GM21381 (cell line): ENCODE measurements at regions not wholly inside any gene's neighbourhood (a gene's known extent, or its start where the extent isn't known, plus 50 kb on each side); places are given as distances from the start of the nearest gene placed in this dataset.

Source experiments
- ATAC-seq: cut with Tn5 transposase; IDR thresholded peaks from one replicate; pipeline ENCODE4 v1.9.1; 2021; ENCODE audit warnings: mild to moderate bottlenecking, moderate library complexity; ENCODE audit not compliant: unreplicated experiment

GRCh38 chr10:29962166-29962850 lies 97.1 kb downstream of the JCAD start:
- ATAC-seq: no peak

DNA sequence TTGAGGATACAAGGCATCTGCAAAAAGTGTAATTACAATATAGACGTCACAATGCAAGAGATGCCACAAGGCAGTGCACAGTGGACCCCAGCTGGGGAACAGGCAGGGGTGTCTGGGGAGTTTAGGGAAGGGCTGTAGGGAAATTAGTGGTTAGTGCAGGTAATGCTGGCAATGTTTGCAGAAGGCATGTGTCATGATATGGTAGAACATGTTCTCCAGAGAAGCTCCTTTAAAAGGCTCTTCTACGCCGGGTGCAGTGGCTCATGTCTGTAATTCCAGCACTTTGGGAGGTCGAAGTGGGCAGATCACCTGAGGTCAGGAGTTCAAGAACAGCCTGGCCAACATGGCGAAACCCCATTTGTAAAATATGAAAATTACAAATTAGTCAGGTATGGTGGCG lies 98.0 kb downstream of the JCAD start:
- ATAC-seq: no peak

DNA sequence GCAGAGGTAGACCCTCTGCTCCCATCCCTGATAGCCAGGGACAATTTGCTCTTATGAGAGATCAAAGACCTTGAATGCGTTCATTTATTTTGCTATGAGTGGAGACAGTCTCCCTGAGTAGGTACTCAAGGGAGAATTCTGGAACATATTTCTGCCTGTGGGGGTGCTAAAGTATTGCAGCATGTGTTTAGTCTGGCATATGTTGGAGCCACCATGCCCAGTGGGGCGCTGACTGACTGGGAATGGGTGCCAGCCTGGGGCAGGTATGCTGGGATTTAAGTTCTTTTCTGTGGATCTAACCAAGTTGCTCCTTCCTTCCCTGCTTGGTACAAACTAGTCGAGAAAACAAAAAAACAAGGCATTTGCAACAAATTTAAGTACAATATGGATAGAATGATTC lies 99.1 kb downstream of the JCAD start:
- no peak for ATAC-seq

DNA sequence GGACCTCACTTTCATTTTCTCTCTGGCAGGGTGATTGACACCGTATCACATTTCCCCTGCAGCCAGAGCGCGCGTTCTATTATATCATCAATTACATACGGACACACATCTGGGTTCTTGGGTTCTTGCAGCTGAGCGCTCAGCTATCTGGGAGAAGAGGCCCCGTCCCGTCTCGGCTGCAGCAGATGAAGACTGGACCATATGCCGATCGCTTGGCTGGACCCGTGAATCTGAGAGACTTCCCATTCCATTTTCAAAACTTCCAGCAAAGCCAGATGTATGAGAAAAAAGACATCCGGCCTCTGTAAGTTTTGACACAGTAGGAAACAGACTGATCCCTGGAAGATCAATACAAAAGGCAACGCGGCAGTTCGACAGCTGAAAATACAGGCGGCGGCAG lies 99.8 kb downstream of the JCAD start:
- ATAC-seq: no peak

- no peak for ATAC-seq
Measured at GRCh38 chr10:29958440-29958839, 100.9 kb downstream of the JCAD start.

GRCh38 chr10:29957907-29958331 lies 101.5 kb downstream of the JCAD start:
- ATAC-seq: no peak

DNA sequence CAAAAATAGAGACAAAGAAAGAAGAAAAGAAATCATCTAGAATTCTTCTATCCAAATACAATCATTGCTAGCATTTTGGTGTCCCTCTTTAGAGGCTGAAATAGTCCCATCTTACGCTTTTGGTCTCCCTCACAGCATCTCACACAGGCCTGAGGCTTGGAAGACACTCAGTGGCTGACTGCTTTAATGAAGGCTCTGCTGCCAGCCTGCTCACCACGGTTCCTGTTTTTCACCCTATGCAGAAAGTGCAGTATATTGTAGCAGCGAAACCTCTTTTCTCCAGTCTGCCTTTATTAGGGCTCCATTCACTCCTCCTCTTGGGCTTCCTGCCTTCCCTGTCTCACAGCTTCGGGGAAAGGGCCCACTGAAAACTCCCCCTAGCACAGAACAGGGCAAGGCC lies 102.2 kb downstream of the JCAD start:
- no peak for ATAC-seq

- no peak for ATAC-seq
Measured at GRCh38 chr10:29956335-29956924, 103.0 kb downstream of the JCAD start.

DNA sequence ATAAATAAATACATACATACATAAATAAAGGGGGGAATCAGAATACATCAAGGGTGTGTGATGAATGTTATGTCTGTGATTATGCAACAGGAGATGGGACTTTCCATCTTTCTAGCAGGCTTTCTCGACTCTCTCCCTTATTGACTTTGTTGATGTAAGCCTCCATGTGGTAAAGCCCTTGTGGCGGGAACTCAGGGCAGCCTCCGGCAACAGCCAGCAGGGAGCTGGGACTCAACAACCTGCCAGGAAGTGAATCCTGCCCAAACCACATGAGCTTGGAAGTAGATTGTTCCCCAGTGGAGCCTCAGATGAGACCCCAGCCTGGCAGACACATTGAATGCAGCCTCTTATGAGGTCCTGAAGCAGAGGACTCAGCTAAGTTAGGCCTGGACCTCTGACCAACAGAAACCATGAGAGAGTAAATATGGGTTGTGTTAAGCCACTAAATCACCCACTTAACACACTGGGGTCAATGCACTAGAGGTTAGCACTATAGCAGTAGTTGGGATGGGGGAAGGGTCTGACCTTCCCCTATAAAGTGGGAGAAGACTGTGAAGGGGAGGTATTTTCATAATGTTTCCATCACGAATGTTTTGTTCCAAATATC lies 104.0 kb downstream of the JCAD start:
- ATAC-seq: no peak

DNA sequence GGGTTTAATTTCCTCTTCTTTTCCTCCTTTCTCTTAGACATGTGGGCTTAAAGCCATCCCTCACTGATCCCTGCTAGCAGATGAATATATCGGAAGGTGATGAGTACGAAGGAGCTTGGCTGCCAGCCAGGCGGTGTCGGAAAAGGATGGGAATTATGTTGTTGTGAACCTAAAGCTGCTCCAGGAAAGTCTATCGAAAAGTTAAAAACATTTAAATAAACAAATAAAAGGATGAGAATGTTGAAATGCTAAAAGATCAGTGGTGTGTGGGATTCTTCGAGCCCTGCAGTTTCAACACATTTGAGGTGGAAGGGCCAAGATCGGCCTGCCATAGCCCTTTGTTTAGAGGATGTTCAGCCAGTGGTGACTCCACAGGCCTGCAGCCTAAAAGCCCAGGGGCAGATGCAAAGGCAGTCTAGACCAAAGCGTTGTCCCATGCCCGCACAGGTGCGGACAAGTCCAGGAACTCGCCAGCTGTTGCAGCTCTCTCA lies 107.9 kb downstream of the JCAD start:
- no peak for ATAC-seq

GRCh38 chr10:29950391-29950790 lies 109.0 kb downstream of the JCAD start:
- ATAC-seq: no peak

DNA sequence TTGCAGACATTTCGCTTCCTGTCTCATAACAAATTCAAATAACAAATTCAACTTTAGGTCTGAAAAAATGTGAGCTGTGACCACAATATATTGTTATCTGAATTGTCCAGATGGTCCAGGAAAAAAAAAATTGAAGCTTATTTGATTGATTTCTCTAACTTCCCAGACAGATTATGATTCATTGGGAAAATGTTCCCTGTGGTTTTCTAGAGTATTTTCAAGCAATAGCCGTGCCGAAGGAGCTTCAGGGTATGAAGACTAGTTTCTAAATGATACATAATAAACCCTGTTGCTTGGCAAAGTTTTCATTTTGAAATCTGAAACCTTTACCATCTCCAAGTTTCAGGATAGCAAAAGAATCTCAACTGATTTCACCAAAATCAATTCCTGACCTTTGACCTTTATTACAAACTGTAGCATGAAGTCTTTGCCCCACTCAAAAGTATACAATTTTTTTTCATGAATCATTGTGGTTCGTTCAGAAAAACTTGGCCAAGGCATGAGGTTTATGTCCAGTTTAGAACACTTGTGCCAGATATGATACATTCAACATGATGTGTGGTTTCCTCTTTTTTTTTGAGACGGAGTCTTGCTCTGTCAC lies 109.9 kb downstream of the JCAD start:
- no peak for ATAC-seq

GRCh38 chr10:29948881-29949355 lies 110.5 kb downstream of the JCAD start:
- ATAC-seq: no peak

- ATAC-seq: no peak
Measured at GRCh38 chr10:29947701-29948060, 111.7 kb downstream of the JCAD start.

- no peak for ATAC-seq
Measured at GRCh38 chr10:29946953-29947700, 112.3 kb downstream of the JCAD start.

GRCh38 chr10:29946614-29946952 lies 112.8 kb downstream of the JCAD start:
- ATAC-seq: no peak

DNA sequence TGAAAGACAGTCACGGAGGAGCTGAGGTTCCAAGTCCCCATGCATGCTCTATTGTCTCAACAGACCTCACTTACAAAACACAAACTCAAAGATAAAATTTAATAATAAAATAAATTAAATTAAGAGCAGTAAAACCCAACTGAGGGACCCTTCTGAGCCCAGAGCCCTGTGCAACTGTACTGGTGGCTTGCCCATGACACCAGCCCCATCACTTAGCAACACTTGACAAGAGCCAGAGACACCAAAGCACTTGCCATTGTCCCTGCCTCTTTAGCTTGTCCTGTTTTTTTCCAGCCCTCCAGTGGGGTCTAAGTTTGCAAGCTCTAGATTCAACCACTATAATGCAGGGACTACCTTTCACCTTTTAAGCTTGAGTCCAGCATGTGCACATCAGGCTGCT lies 117.9 kb downstream of the JCAD start:
- no peak for ATAC-seq

GRCh38 chr10:29932991-29933390 lies 126.4 kb downstream of the JCAD start:
- ATAC-seq: no peak

DNA sequence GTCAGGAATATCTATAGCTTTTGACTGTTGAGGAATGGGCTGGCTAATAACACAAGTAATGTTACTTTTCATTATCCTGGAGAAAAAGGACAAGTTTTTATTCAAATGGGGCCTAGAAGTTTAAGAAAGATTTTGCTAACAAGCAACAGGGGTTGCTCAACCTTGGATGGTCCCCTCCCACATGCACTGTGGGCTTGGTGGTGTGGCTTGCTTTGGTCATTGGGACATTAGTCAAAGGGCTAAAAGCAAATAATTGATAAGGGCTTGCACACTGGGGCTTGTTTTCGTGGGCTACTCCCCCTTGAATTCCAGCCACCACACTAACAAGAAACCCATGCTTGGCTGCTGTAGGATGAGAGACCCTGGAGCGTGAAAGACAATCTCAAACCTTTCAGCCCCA lies 127.6 kb downstream of the JCAD start:
- no peak for ATAC-seq

- no peak for ATAC-seq
Measured at GRCh38 chr10:29929006-29929405, 130.4 kb downstream of the JCAD start.

GRCh38 chr10:29926693-29927048 lies 132.7 kb downstream of the JCAD start:
- ATAC-seq: no peak
